ENCODE measurements at regions not wholly inside any gene's neighbourhood (a gene's known extent, or its start where the extent isn't known, plus 50 kb on each side); places are given as distances from the start of the nearest gene placed in this dataset.

DNA sequence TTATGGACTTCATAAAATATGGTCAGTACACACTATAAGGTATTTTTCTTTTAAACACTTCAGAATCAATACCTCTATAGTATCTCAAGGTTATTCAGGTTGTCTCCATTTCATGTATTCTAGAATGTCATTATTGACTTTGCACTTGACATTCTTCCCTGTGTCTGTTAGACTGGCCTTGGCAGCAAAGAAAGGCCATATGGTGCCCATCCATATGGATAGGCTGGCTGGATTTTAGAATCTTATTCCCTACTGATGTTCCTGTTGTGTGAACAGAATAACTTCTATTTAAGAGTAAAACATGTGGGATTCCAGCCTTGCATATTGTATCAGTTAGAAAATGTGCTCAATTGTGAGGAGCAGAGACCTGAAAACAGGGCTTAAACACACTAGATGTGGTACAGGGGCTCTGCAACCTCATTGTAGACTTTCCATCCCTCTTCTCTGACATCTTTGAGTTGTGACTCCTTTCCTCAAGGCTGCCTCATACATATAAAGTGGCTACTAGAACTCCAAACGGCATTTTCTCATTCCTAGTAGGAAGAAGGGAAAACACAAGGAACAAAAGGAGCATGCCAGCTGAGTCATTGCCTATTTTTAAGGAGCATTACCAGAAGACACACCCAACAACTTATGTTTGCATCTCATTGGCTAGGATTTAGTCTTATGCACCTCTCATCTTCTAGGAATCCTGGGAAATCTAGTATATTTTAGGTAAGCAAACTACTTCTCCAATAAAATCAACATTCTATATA, 221.2 kb upstream of the TMPO start:
- TF ChIP-seq GATA2 (IDR thresholded peaks at IDR 0.05; ENCODE audit: low read depth, low read length) (no peak), GATA3 (IDR thresholded peaks at IDR 0.05; ENCODE audit: low read depth, low read length) (no peak)

Measured in SH-SY5Y (cell line).